ENCODE measurements at regions not wholly inside any gene's neighbourhood (a gene's known extent, or its start where the extent isn't known, plus 50 kb on each side); places are given as distances from the start of the nearest gene placed in this dataset.
"Not testable (repeated sequence)": the region's sequence is repeated elsewhere in the genome, so short reads cannot be mapped to it uniquely, and the experiment has no call there.

DNA sequence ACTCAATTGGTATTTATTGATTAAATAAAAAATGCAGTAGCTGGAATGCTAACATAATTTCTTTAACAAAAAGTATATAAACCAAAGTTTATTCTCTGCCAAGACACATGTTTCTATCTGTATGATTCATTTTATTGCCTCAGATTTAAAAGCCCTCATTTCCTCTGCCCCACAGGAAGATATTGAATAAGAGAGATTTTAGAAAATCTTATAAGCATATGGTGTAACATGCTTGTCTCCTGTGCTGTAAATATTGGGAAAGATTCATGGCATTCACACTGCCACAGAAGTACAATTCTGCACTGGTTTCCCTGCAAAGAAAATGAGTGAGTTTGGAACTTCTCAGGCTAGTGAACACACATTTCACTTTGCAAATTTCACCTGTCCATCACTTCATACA is 134.9 kb upstream of the FBXL7 start:
- no peaks in the 10 kb centered on the region for H3K79me1 ChIP-seq (ENCODE audit: low read length)
- no peaks in the 10 kb centered on the region for H3K4me1 ChIP-seq (ENCODE audit: control insufficient read depth in 1 of 2, insufficient read depth in 2 of 2, low read length in 2 of 2)
- no peak overlapping the region for H3K4me2 ChIP-seq (ENCODE audit: low read length)
- no peaks in the 10 kb centered on the region for H3K79me2 ChIP-seq (ENCODE audit: control insufficient read depth, insufficient read depth, low read length, poor library complexity)
- no peak overlapping the region for H3K23ac ChIP-seq (ENCODE audit: low read length)
- no peak overlapping the region for H3K14ac ChIP-seq (ENCODE audit: low read length)
- H3K9me3 ChIP-seq (ENCODE audit: insufficient read depth, low read depth, low read length): no peaks in the 10 kb centered on the region
- no peak overlapping the region for H3K9ac ChIP-seq (ENCODE audit: low read length)
- no peak overlapping the region for H3K27ac ChIP-seq (ENCODE audit: low read depth, low read length)
- H2BK120ac ChIP-seq (ENCODE audit: insufficient read depth, low read length, poor library complexity): no peak overlapping the region
- H3K36me3 ChIP-seq (ENCODE audit: control insufficient read depth in 1 of 2, insufficient read depth in 2 of 2, low read length in 2 of 2): no peaks in the 10 kb centered on the region
- no peak overlapping the region for H4K8ac ChIP-seq (ENCODE audit: low read depth, low read length)
- no peaks in the 10 kb centered on the region for H3K27me3 ChIP-seq (ENCODE audit: insufficient read depth, low read length)
- H3K4me3 ChIP-seq (ENCODE audit: low read depth, low read length): no peak overlapping the region
- H4K12ac ChIP-seq (ENCODE audit: low read depth, low read length): no peak overlapping the region
- no peak overlapping the region for H2AK5ac ChIP-seq (ENCODE audit: low read length)
- no peak overlapping the region for H4K91ac ChIP-seq (ENCODE audit: low read depth, low read length)
- no peak overlapping the region for H3K18ac ChIP-seq (ENCODE audit: low read length)
- no peak overlapping the region for H2AFZ ChIP-seq (ENCODE audit: insufficient read depth, low read length, poor library complexity)
- H2BK12ac ChIP-seq (ENCODE audit: low read length): no peak overlapping the region
- no peak for DNase-seq
- no peak overlapping the region for H2BK5ac ChIP-seq (ENCODE audit: low read depth, low read length, poor library complexity)
- H3K4ac ChIP-seq (ENCODE audit: low read depth, low read length): no peak overlapping the region

DNA sequence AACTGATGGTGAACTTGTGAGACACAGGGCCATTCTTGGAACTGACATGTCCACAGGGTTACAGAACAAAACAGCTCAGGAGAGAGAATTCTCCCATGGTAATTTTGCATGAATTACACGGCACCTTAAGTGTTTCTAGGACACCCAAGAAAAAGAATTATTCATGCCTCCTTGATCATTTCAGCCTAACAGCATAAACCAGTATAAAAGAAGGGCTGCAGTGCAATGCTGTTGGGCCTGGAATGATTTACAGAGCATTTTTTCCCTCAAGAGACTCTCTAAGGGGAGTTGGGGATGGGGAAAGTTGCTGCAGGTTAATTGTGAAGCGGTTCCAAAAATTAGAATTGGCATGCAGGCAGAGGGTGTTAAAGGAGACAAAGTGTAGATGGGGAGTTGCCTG is 136.4 kb upstream of the FBXL7 start:
- no peak for DNase-seq
- Histone ChIP-seq H2BK12ac (ENCODE audit: low read length) (no peak overlapping the region), H4K12ac (ENCODE audit: low read depth, low read length) (no peak overlapping the region), H2BK5ac (ENCODE audit: low read depth, low read length, poor library complexity) (no peak overlapping the region), H4K8ac (ENCODE audit: low read depth, low read length) (no peak overlapping the region), H4K91ac (ENCODE audit: low read depth, low read length) (no peak overlapping the region), H3K4ac (ENCODE audit: low read depth, low read length) (no peak overlapping the region), H3K9me3 (ENCODE audit: insufficient read depth, low read depth, low read length) (no peaks in the 10 kb centered on the region), H3K18ac (ENCODE audit: low read length) (no peak overlapping the region), H3K79me2 (ENCODE audit: control insufficient read depth, insufficient read depth, low read length, poor library complexity) (no peaks in the 10 kb centered on the region), H2BK120ac (ENCODE audit: insufficient read depth, low read length, poor library complexity) (no peak overlapping the region), H3K36me3 (ENCODE audit: control insufficient read depth in 1 of 2, insufficient read depth in 2 of 2, low read length in 2 of 2) (no peaks in the 10 kb centered on the region), H3K27me3 (ENCODE audit: insufficient read depth, low read length) (no peaks in the 10 kb centered on the region), H3K4me1 (ENCODE audit: control insufficient read depth in 1 of 2, insufficient read depth in 2 of 2, low read length in 2 of 2) (no peaks in the 10 kb centered on the region), H3K14ac (ENCODE audit: low read length) (no peak overlapping the region), H3K4me2 (ENCODE audit: low read length) (no peak overlapping the region), H2AFZ (ENCODE audit: insufficient read depth, low read length, poor library complexity) (no peak overlapping the region), H3K79me1 (ENCODE audit: low read length) (no peaks in the 10 kb centered on the region), H3K23ac (ENCODE audit: low read length) (no peak overlapping the region), H3K9ac (ENCODE audit: low read length) (no peak overlapping the region), H2AK5ac (ENCODE audit: low read length) (no peak overlapping the region), H3K27ac (ENCODE audit: low read depth, low read length) (no peak overlapping the region), H3K4me3 (ENCODE audit: low read depth, low read length) (no peak overlapping the region)
- no CpG with 5 or more reads among the region's 2 CpGs for WGBS (ENCODE audit: extremely low coverage, insufficient coverage, insufficient read length)

DNA sequence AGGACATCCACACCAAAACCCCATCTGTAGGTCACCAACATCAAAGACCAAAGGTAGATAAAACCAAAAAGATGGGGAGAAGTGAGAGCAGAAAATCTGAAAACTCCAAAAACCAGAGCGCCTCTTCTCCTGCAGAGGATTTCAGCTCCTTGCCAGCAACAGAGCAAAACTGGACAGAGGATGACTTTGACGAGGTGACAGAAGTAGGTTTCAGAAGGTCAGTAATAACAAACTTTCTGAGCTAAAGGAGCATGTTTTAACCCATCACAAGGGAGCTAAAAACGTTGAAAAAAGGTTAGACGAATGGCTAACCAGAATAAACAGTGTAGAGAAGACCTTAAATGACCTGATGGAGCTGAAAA is 142.9 kb upstream of the FBXL7 start:
- H3K9me3 ChIP-seq (ENCODE audit: insufficient read depth, low read depth, low read length); H4K8ac ChIP-seq (ENCODE audit: low read depth, low read length); H2AK5ac ChIP-seq (ENCODE audit: low read length); H4K12ac ChIP-seq (ENCODE audit: low read depth, low read length); H3K27ac ChIP-seq (ENCODE audit: low read depth, low read length); H3K14ac ChIP-seq (ENCODE audit: low read length); H3K4me2 ChIP-seq (ENCODE audit: low read length); H3K79me1 ChIP-seq (ENCODE audit: low read length); H3K4ac ChIP-seq (ENCODE audit: low read depth, low read length); DNase-seq; H2BK12ac ChIP-seq (ENCODE audit: low read length); H2BK5ac ChIP-seq (ENCODE audit: low read depth, low read length, poor library complexity); H3K36me3 ChIP-seq (ENCODE audit: control insufficient read depth in 1 of 2, insufficient read depth in 2 of 2, low read length in 2 of 2); H3K79me2 ChIP-seq (ENCODE audit: control insufficient read depth, insufficient read depth, low read length, poor library complexity); H2AFZ ChIP-seq (ENCODE audit: insufficient read depth, low read length, poor library complexity); H3K23ac ChIP-seq (ENCODE audit: low read length); H4K91ac ChIP-seq (ENCODE audit: low read depth, low read length); H3K18ac ChIP-seq (ENCODE audit: low read length); H3K9ac ChIP-seq (ENCODE audit: low read length); H3K4me1 ChIP-seq (ENCODE audit: control insufficient read depth in 1 of 2, insufficient read depth in 2 of 2, low read length in 2 of 2); H3K4me3 ChIP-seq (ENCODE audit: low read depth, low read length); H3K27me3 ChIP-seq (ENCODE audit: insufficient read depth, low read length); H2BK120ac ChIP-seq (ENCODE audit: insufficient read depth, low read length, poor library complexity): not testable (repeated sequence)
- no CpG with 5 or more reads among the region's 4 CpGs for WGBS (ENCODE audit: extremely low coverage, insufficient coverage, insufficient read length)

DNA sequence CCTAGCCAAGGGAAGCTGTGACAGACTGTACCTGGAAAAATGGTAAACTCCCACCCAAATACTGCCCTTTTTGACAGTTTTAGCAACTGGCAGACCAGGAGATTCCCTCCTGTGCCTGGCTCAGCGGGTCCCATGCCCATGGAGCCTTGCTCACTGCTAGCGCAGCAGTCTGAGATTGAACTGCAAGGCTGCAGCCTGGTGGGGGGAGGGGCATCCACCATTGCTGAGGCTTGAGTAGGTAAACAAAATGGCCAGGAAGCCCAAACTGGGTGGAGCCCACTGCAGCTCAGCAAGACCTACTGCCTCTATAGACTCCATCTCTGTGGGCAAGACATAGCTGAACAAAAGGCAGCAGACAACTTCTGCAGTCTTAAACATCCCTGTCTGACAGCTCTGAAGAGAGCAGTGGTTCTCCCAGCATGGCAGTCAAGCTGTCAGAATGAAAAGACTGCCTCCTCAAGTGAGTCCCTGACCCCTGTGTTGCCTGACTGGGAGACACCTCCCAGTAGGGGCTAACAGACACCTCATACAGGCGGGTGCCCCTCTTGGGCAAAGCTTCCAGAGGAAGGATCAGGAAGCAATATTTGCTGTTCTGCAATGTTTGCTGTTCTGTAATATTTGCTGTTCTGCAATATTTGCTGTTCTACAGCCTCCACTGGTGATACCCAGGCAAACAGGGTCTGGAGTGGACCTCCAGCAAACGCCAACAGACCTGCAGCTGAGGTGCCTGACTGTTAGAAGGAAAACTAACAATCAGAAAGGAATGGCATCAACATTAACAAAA is 143.5 kb upstream of the FBXL7 start:
- not testable (repeated sequence) for H3K14ac ChIP-seq (ENCODE audit: low read length); H3K23ac ChIP-seq (ENCODE audit: low read length); H3K4me3 ChIP-seq (ENCODE audit: low read depth, low read length); H3K4ac ChIP-seq (ENCODE audit: low read depth, low read length); H3K18ac ChIP-seq (ENCODE audit: low read length); H2BK12ac ChIP-seq (ENCODE audit: low read length); H3K36me3 ChIP-seq (ENCODE audit: control insufficient read depth in 1 of 2, insufficient read depth in 2 of 2, low read length in 2 of 2); H3K79me1 ChIP-seq (ENCODE audit: low read length); H3K4me1 ChIP-seq (ENCODE audit: control insufficient read depth in 1 of 2, insufficient read depth in 2 of 2, low read length in 2 of 2); H3K79me2 ChIP-seq (ENCODE audit: control insufficient read depth, insufficient read depth, low read length, poor library complexity); H4K91ac ChIP-seq (ENCODE audit: low read depth, low read length); H4K8ac ChIP-seq (ENCODE audit: low read depth, low read length); H3K9me3 ChIP-seq (ENCODE audit: insufficient read depth, low read depth, low read length); DNase-seq; H4K12ac ChIP-seq (ENCODE audit: low read depth, low read length); H2AFZ ChIP-seq (ENCODE audit: insufficient read depth, low read length, poor library complexity); H2BK5ac ChIP-seq (ENCODE audit: low read depth, low read length, poor library complexity); H2BK120ac ChIP-seq (ENCODE audit: insufficient read depth, low read length, poor library complexity); H3K4me2 ChIP-seq (ENCODE audit: low read length); H3K27me3 ChIP-seq (ENCODE audit: insufficient read depth, low read length); H3K27ac ChIP-seq (ENCODE audit: low read depth, low read length); H3K9ac ChIP-seq (ENCODE audit: low read length); H2AK5ac ChIP-seq (ENCODE audit: low read length)
- no CpG with 5 or more reads among the region's 4 CpGs for WGBS (ENCODE audit: extremely low coverage, insufficient coverage, insufficient read length)
